IMR-90 (cell line): ENCODE measurements at regions not wholly inside any gene's neighbourhood (a gene's known extent, or its start where the extent isn't known, plus 50 kb on each side); places are given as distances from the start of the nearest gene placed in this dataset.

Experiments
- ATAC-seq: fragments of 200-7000 bp; cut with Tn5 transposase; 2 replicates; pipeline ENCODE4 v1.9.1; 2020; ENCODE audit warnings: low read depth, mild to moderate bottlenecking, moderate library complexity
- BruUV-seq: library from RNA; stranded (reverse); fragments of 400-500 nt; replicated peaks from 2 replicates; lab custom pipeline; 2021; lab: Mats Ljungman, UMichigan
- CTCF ChIA-PET: fragments of 300-600 bp; formaldehyde crosslinking; extraction: SDS; loops from one replicate; lab custom pipeline; 2021; ENCODE audit warnings: antibody characterized with exemption; lab: Yijun Ruan, JAX
- POLR2A ChIA-PET: fragments of 300-600 bp; sonication (Branson Sonifier 250); formaldehyde crosslinking; loops from one replicate; lab custom pipeline; 2022; ENCODE audit warnings: antibody characterized with exemption; ENCODE audit not compliant: unreplicated experiment; lab: Charles Lee
- DNase-seq: peaks from one replicate; pipeline ENCODE4 v3.0.0; 2013
- H2AFZ ChIP-seq: replicated peaks from 2 replicates; pipeline ENCODE3; 2013; ENCODE audit warnings: low read length, mild to moderate bottlenecking; ENCODE audit not compliant: poor library complexity
- H2AK5ac ChIP-seq: 2 replicates; pipeline ENCODE4 v1.6.1; 2013; ENCODE audit warnings: low read depth, low read length, inconsistent platforms
- H2AK9ac ChIP-seq: replicated peaks from 2 replicates; pipeline ENCODE3; 2013; ENCODE audit warnings: mild to moderate bottlenecking, low read depth, low read length, moderate library complexity; ENCODE audit not compliant: poor library complexity
- H2BK120ac ChIP-seq: 2 replicates; pipeline ENCODE4 v1.6.1; 2013; ENCODE audit warnings: low read depth, low read length, inconsistent platforms
- H2BK15ac ChIP-seq: 3 replicates; pipeline ENCODE4 v1.6.1; 2013; ENCODE audit warnings: low read depth, low read length, inconsistent platforms
- H2BK20ac ChIP-seq: 2 replicates; pipeline ENCODE4 v1.6.1; 2013; ENCODE audit warnings: low read depth, mild to moderate bottlenecking, inconsistent platforms, low read length, moderate library complexity
- H2BK5ac ChIP-seq: 2 replicates; pipeline ENCODE4 v1.6.1; 2013; ENCODE audit warnings: mild to moderate bottlenecking, low read depth, low read length, inconsistent platforms; ENCODE audit not compliant: poor library complexity, severe bottlenecking
- H3K14ac ChIP-seq: replicated peaks from 2 replicates; pipeline ENCODE4 v1.6.1; 2013; ENCODE audit warnings: low read depth, low read length, inconsistent platforms
- H3K18ac ChIP-seq: 2 replicates; pipeline ENCODE4 v1.6.1; 2013; ENCODE audit warnings: low read depth, low read length, control low read depth
- H3K23ac ChIP-seq: 2 replicates; pipeline ENCODE4 v1.6.1; 2013; ENCODE audit warnings: low read depth, low read length, inconsistent platforms
- H3K27ac ChIP-seq: 2 replicates; pipeline ENCODE4 v1.5.1; 2013; ENCODE audit warnings: mild to moderate bottlenecking, control low read depth, low read length; ENCODE audit not compliant: insufficient read depth
- H3K27me3 ChIP-seq: 2 replicates; pipeline ENCODE4 v1.6.1; 2013; ENCODE audit warnings: low read length; ENCODE audit not compliant: control insufficient read depth, insufficient read depth
- H3K36me3 ChIP-seq: 2 replicates; pipeline ENCODE4 v1.6.1; 2013; ENCODE audit warnings: low read length, mixed read lengths; ENCODE audit not compliant: control insufficient read depth, insufficient read depth
- H3K4ac ChIP-seq: 2 replicates; pipeline ENCODE4 v1.6.1; 2013; ENCODE audit warnings: low read depth, low read length, inconsistent platforms
- H3K4me1 ChIP-seq: 2 replicates; pipeline ENCODE4 v1.6.1; 2013; ENCODE audit warnings: low read length, mixed read lengths; ENCODE audit not compliant: control insufficient read depth, insufficient read depth
- H3K4me2 ChIP-seq: 2 replicates; pipeline ENCODE4 v1.6.1; 2013; ENCODE audit warnings: low read depth, mild to moderate bottlenecking, control low read depth, low read length, moderate library complexity
- H3K4me3 ChIP-seq: 2 replicates; pipeline ENCODE4 v1.5.1; 2013; ENCODE audit warnings: low read depth, mild to moderate bottlenecking, control low read depth, low read length, moderate library complexity; ENCODE audit not compliant: insufficient read depth
- H3K56ac ChIP-seq: 2 replicates; pipeline ENCODE4 v1.6.1; 2013; ENCODE audit warnings: low read length, inconsistent platforms; ENCODE audit not compliant: insufficient read depth; ENCODE audit errors: extremely low read depth
- H3K79me1 ChIP-seq, 2 experiments: 2 replicates each; pipeline ENCODE4 v1.6.1; 2013; ENCODE audit warnings: low read length in 2 of 2, inconsistent platforms in 1 of 2, low read depth in 1 of 2
- H3K9ac ChIP-seq: 2 replicates; pipeline ENCODE4 v1.6.1; 2013; ENCODE audit warnings: low read depth, low read length, control low read depth
- H3K9me1 ChIP-seq: 2 replicates; pipeline ENCODE4 v1.6.1; 2013; ENCODE audit warnings: low read length, inconsistent platforms; ENCODE audit not compliant: insufficient read depth
- H3K9me3 ChIP-seq: 2 replicates; pipeline ENCODE4 v1.6.1; 2013; ENCODE audit warnings: low read length; ENCODE audit not compliant: control insufficient read depth, insufficient read depth
- H4K20me1 ChIP-seq: 2 replicates; pipeline ENCODE4 v1.6.1; 2013; ENCODE audit warnings: low read length, inconsistent platforms; ENCODE audit not compliant: insufficient read depth
- H4K5ac ChIP-seq: 2 replicates; pipeline ENCODE4 v1.6.1; 2013; ENCODE audit warnings: mild to moderate bottlenecking, low read depth, low read length, control low read depth
- H4K8ac ChIP-seq, 2 experiments: 2 replicates each; pipeline ENCODE4 v1.6.1; 2013; ENCODE audit warnings: low read depth in 2 of 2, low read length in 2 of 2, control low read depth in 1 of 2, inconsistent platforms in 1 of 2
- H4K91ac ChIP-seq: 2 replicates; pipeline ENCODE4 v1.6.1; 2013; ENCODE audit warnings: low read depth, low read length, inconsistent platforms; ENCODE audit not compliant: insufficient read depth
- RCOR1 ChIP-seq: IDR thresholded peaks from 2 replicates; pipeline ENCODE4 v1.6.1; 2012; ENCODE audit warnings: mild to moderate bottlenecking, low read length, improper control_type of control experiment; ENCODE audit not compliant: insufficient replicate concordance
- WGBS, 2 experiments: methylation state at CpG; one replicate each; pipeline versions ENCODE4 v1.1.5 to v1.1.7; 2013; ENCODE audit warnings: missing lambda C conversion rate in 2 of 2; ENCODE audit not compliant: insufficient read length in 1 of 2; ENCODE audit errors: extremely low coverage in 2 of 2; 5-methylcytosine and 5-hydroxymethylcytosine counted together
- dilution Hi-C: fragments of 300-500 bp; cut with HindIII; formaldehyde crosslinking; loops from one replicate; pipeline ENCODE4 v1.14.3; 2018; ENCODE audit warnings: low sequenced_read_pairs; ENCODE audit not compliant: unreplicated experiment
- in situ Hi-C: fragments of 300-500 bp; cut with MboI; formaldehyde crosslinking; loops from 3 replicates; pipeline ENCODE4 v1.14.3; 2019; ENCODE audit warnings: low sequenced_read_pairs, inconsistent platforms, mixed read lengths
- intact Hi-C: fragments of 100-400 bp; cut with micrococcal nuclease; formaldehyde crosslinking; loops from 2 replicates; pipeline ENCODE4 v1.10.0; 2022

DNA sequence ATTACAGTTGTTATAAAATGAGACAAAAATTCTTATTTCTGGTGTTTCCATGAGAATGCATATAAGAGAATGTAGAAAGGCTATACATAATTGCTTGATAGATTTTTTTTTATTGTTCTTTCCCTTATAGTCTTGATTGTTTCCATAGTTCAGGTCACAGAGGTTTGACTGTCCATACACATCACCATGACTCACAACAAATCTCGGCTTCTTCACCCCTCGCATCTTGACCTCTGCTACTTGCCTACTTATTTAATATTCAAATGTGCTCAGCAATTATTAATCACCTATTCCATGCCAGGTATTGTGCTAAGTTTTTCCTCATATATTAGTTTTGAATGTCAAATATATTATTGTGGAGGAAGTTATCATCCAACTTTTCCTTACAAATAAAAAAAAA, 789.6 kb downstream of the RNF144A start:
- H3K4me3 ChIP-seq = no peak overlapping the region
- H4K5ac ChIP-seq = no peak overlapping the region
- no peaks in the 10 kb centered on the region for H3K9me3 ChIP-seq
- TF ChIP-seq RCOR1 = no peak
- no peak overlapping the region for H3K4ac ChIP-seq
- H3K4me2 ChIP-seq = no peak overlapping the region
- ChIA-PET POLR2A (no interaction called here), CTCF (interaction anchor here (1.7 kb wide), 1 partner anchor 11 kb away, joined by 5 read pairs; no protein-coding TSS in a partner anchor)
- no peaks in the 10 kb centered on the region for H3K9me1 ChIP-seq
- H3K79me1 ChIP-seq = no peaks in the 10 kb centered on the region
- dilution Hi-C loops (no loop called here), intact Hi-C loops (no loop called here), in situ Hi-C loops (no loop called here)
- H3K18ac ChIP-seq = no peak overlapping the region
- no peak overlapping the region for H3K9ac ChIP-seq
- H3K56ac ChIP-seq = no peak overlapping the region
- H3K4me1 ChIP-seq = no peaks in the 10 kb centered on the region
- H4K20me1 ChIP-seq = no peaks in the 10 kb centered on the region
- no peak overlapping the region for H2BK20ac ChIP-seq
- no peaks in the 10 kb centered on the region for H3K36me3 ChIP-seq
- no TSS peak for BruUV-seq
- ATAC-seq (no peak), DNase-seq (no peak)
- no peak overlapping the region for H3K27ac ChIP-seq
- no peak overlapping the region for H2BK120ac ChIP-seq
- no peak overlapping the region for H2AK9ac ChIP-seq
- no CpG with 5 or more reads among the region's 2 CpGs for WGBS, 2 experiments
- H2BK15ac ChIP-seq = no peak overlapping the region
- no peak overlapping the region for H3K23ac ChIP-seq
- H4K91ac ChIP-seq = no peak overlapping the region
- no peak overlapping the region for H2AFZ ChIP-seq
- no peak overlapping the region for H2BK5ac ChIP-seq
- no peaks in the 10 kb centered on the region for H3K27me3 ChIP-seq
- no peak overlapping the region for H3K14ac ChIP-seq
- H4K8ac ChIP-seq = no peak overlapping the region
- H2AK5ac ChIP-seq = no peak overlapping the region
